Activated CD4-positive, alpha-beta memory T cell treated with anti-CD3 and anti-CD28 coated beads, Interleukin-2, amount 10 ng/mL, durations not matched to agents 7 days and 5 days (primary cell): ENCODE measurements at regions not wholly inside any gene's neighbourhood (a gene's known extent, or its start where the extent isn't known, plus 50 kb on each side); places are given as distances from the start of the nearest gene placed in this dataset.

Source experiments
- CTCF ChIA-PET: fragments of 350-600 bp; sonication (Branson Sonifier 250); formaldehyde crosslinking; loops from one replicate; lab custom pipeline; 2021; ENCODE audit warnings: antibody characterized with exemption, inconsistent platforms; lab: Charles Lee
- POLR2A ChIA-PET: fragments of 350-600 bp; sonication (Branson Sonifier 250); formaldehyde crosslinking; loops from one replicate; lab custom pipeline; 2021; ENCODE audit warnings: antibody characterized with exemption; lab: Charles Lee
- DNase-seq: peaks from one replicate; pipeline ENCODE4 v3.0.0-alpha.2; 2020
- H3K27ac Mint-ChIP-seq: one replicate; pipeline ENCODE4 v1.8.0; 2021; ENCODE audit warnings: mild to moderate bottlenecking, mixed read lengths
- H3K27me3 Mint-ChIP-seq: one replicate; pipeline ENCODE4 v1.8.0; 2021; ENCODE audit warnings: mixed read lengths
- H3K36me3 Mint-ChIP-seq: one replicate; pipeline ENCODE4 v1.8.0; 2021; ENCODE audit warnings: low read depth, mixed read lengths
- H3K4me1 Mint-ChIP-seq: one replicate; pipeline ENCODE4 v1.8.0; 2021; ENCODE audit warnings: mixed read lengths
- H3K4me3 Mint-ChIP-seq: one replicate; pipeline ENCODE4 v1.8.0; 2021; ENCODE audit warnings: mild to moderate bottlenecking, mixed read lengths
- H3K9me3 Mint-ChIP-seq: one replicate; pipeline ENCODE4 v1.8.0; 2021; ENCODE audit warnings: mixed read lengths

- CTCF ChIA-PET, result no interaction called here
- no peaks in the 10 kb centered on the region for H3K27me3 Mint-ChIP-seq
- H3K4me1 Mint-ChIP-seq, result no peaks in the 10 kb centered on the region
- H3K27ac Mint-ChIP-seq, result no peak overlapping the region
- no peaks in the 10 kb centered on the region for H3K9me3 Mint-ChIP-seq
- no peaks in the 10 kb centered on the region for H3K36me3 Mint-ChIP-seq
- POLR2A ChIA-PET, result no interaction called here
- DNase-seq, result no peak
- no peak overlapping the region for H3K4me3 Mint-ChIP-seq
These were observed 201.8 kb upstream of the ZNF608 start for GRCh38 chr5:124948062-124948753.

- H3K9me3 Mint-ChIP-seq, result no peaks in the 10 kb centered on the region
- DNase-seq, result no peak
- ChIA-PET CTCF (no interaction called here), POLR2A (no interaction called here)
- H3K4me1 Mint-ChIP-seq, result no peaks in the 10 kb centered on the region
- H3K27ac Mint-ChIP-seq, result no peak overlapping the region
- no peak overlapping the region for H3K4me3 Mint-ChIP-seq
- H3K36me3 Mint-ChIP-seq, result no peaks in the 10 kb centered on the region
- no peaks in the 10 kb centered on the region for H3K27me3 Mint-ChIP-seq
These were observed 202.4 kb upstream of the ZNF608 start for GRCh38 chr5:124948754-124949275.

- no peak overlapping the region for H3K4me3 Mint-ChIP-seq
- no peaks in the 10 kb centered on the region for H3K36me3 Mint-ChIP-seq
- ChIA-PET POLR2A (no interaction called here), CTCF (no interaction called here)
- no peaks in the 10 kb centered on the region for H3K27me3 Mint-ChIP-seq
- no peaks in the 10 kb centered on the region for H3K9me3 Mint-ChIP-seq
- no peak for DNase-seq
- no peaks in the 10 kb centered on the region for H3K4me1 Mint-ChIP-seq
- H3K27ac Mint-ChIP-seq, result no peak overlapping the region
These were observed 203.4 kb upstream of the ZNF608 start for GRCh38 chr5:124949862-124950261.

- CTCF ChIA-PET, result interaction anchor here (0.9 kb wide), 1 partner anchor 18 kb away, joined by 4 read pairs; no protein-coding TSS in a partner anchor
- no peak for DNase-seq
- H3K36me3 Mint-ChIP-seq, result no peaks in the 10 kb centered on the region
- no peak overlapping the region for H3K4me3 Mint-ChIP-seq
- no peaks in the 10 kb centered on the region for H3K9me3 Mint-ChIP-seq
- no peaks in the 10 kb centered on the region for H3K4me1 Mint-ChIP-seq
- H3K27me3 Mint-ChIP-seq, result no peaks in the 10 kb centered on the region
- POLR2A ChIA-PET, result no interaction called here
- no peak overlapping the region for H3K27ac Mint-ChIP-seq
These were observed 204.7 kb upstream of the ZNF608 start for GRCh38 chr5:124951105-124951504.

- H3K36me3 Mint-ChIP-seq, result no peaks in the 10 kb centered on the region
- no peaks in the 10 kb centered on the region for H3K27me3 Mint-ChIP-seq
- no peak for DNase-seq
- no peaks in the 10 kb centered on the region for H3K4me1 Mint-ChIP-seq
- H3K4me3 Mint-ChIP-seq, result no peak overlapping the region
- ChIA-PET CTCF (interaction anchor here (0.9 kb wide), 1 partner anchor 18 kb away, joined by 4 read pairs; no protein-coding TSS in a partner anchor), POLR2A (no interaction called here)
- no peaks in the 10 kb centered on the region for H3K9me3 Mint-ChIP-seq
- no peak overlapping the region for H3K27ac Mint-ChIP-seq
These were observed 205.2 kb upstream of the ZNF608 start for GRCh38 chr5:124951661-124952060.

GRCh38 chr5:124952079-124952478, 205.6 kb upstream of the ZNF608 start:
- Mint-ChIP-seq H3K36me3 (no peaks in the 10 kb centered on the region), H3K4me3 (no peak overlapping the region), H3K27ac (no peak overlapping the region), H3K9me3 (no peaks in the 10 kb centered on the region), H3K4me1 (no peaks in the 10 kb centered on the region), H3K27me3 (no peaks in the 10 kb centered on the region)
- CTCF ChIA-PET, result interaction anchor here (0.9 kb wide), 1 partner anchor 19 kb away, joined by 4 read pairs; no protein-coding TSS in a partner anchor
- POLR2A ChIA-PET, result no interaction called here
- DNase-seq, result no peak

GRCh38 chr5:124952566-124952965, 206.1 kb upstream of the ZNF608 start:
- no peak for DNase-seq
- ChIA-PET CTCF (no interaction called here), POLR2A (no interaction called here)
- Mint-ChIP-seq H3K9me3 (no peaks in the 10 kb centered on the region), H3K27ac (no peak overlapping the region), H3K4me1 (no peaks in the 10 kb centered on the region), H3K4me3 (no peak overlapping the region), H3K27me3 (no peaks in the 10 kb centered on the region), H3K36me3 (no peaks in the 10 kb centered on the region)

- H3K36me3 Mint-ChIP-seq, result no peaks in the 10 kb centered on the region
- CTCF ChIA-PET, result no interaction called here
- H3K27me3 Mint-ChIP-seq, result no peaks in the 10 kb centered on the region
- no peak overlapping the region for H3K4me3 Mint-ChIP-seq
- no peak overlapping the region for H3K27ac Mint-ChIP-seq
- POLR2A ChIA-PET, result no interaction called here
- DNase-seq, result no peak
- no peaks in the 10 kb centered on the region for H3K4me1 Mint-ChIP-seq
- no peaks in the 10 kb centered on the region for H3K9me3 Mint-ChIP-seq
These were observed 208.3 kb upstream of the ZNF608 start for GRCh38 chr5:124954784-124955183.

GRCh38 chr5:124956471-124957029, 210.1 kb upstream of the ZNF608 start:
- no peaks in the 10 kb centered on the region for H3K9me3 Mint-ChIP-seq
- no peaks in the 10 kb centered on the region for H3K36me3 Mint-ChIP-seq
- DNase-seq, result no peak
- no peaks in the 10 kb centered on the region for H3K4me1 Mint-ChIP-seq
- no peak overlapping the region for H3K4me3 Mint-ChIP-seq
- no peaks in the 10 kb centered on the region for H3K27me3 Mint-ChIP-seq
- POLR2A ChIA-PET, result no interaction called here
- CTCF ChIA-PET, result no interaction called here
- H3K27ac Mint-ChIP-seq, result no peak overlapping the region

- no peaks in the 10 kb centered on the region for H3K27me3 Mint-ChIP-seq
- H3K36me3 Mint-ChIP-seq, result no peaks in the 10 kb centered on the region
- no peak overlapping the region for H3K27ac Mint-ChIP-seq
- no peak for DNase-seq
- ChIA-PET CTCF (no interaction called here), POLR2A (no interaction called here)
- no peak overlapping the region for H3K4me3 Mint-ChIP-seq
- H3K9me3 Mint-ChIP-seq, result no peaks in the 10 kb centered on the region
- H3K4me1 Mint-ChIP-seq, result no peaks in the 10 kb centered on the region
These were observed 210.6 kb upstream of the ZNF608 start for GRCh38 chr5:124957063-124957462.

- Mint-ChIP-seq H3K9me3 (no peaks in the 10 kb centered on the region), H3K27me3 (no peaks in the 10 kb centered on the region), H3K4me3 (no peak overlapping the region), H3K36me3 (no peaks in the 10 kb centered on the region), H3K27ac (no peak overlapping the region), H3K4me1 (no peaks in the 10 kb centered on the region)
- DNase-seq, result no peak
- CTCF ChIA-PET, result no interaction called here
- POLR2A ChIA-PET, result no interaction called here
These were observed 213.8 kb upstream of the ZNF608 start for GRCh38 chr5:124960266-124960665.

- Mint-ChIP-seq H3K4me1 (no peaks in the 10 kb centered on the region), H3K4me3 (no peak overlapping the region)
- POLR2A ChIA-PET, result no interaction called here
These were observed 215.1 kb upstream of the ZNF608 start for GRCh38 chr5:124961521-124961920.

GRCh38 chr5:124962111-124962510, 215.7 kb upstream of the ZNF608 start:
- Mint-ChIP-seq H3K36me3 (no peaks in the 10 kb centered on the region), H3K4me3 (no peak overlapping the region), H3K27me3 (no peaks in the 10 kb centered on the region), H3K27ac (no peak overlapping the region), H3K4me1 (no peaks in the 10 kb centered on the region), H3K9me3 (no peaks in the 10 kb centered on the region)
- ChIA-PET CTCF (no interaction called here), POLR2A (no interaction called here)
- DNase-seq, result no peak

More at GRCh38 chr5:124961521-124961920, 215.1 kb upstream of the ZNF608 start:
- Mint-ChIP-seq H3K27me3 (no peaks in the 10 kb centered on the region), H3K36me3 (no peaks in the 10 kb centered on the region), H3K27ac (no peak overlapping the region), H3K9me3 (no peaks in the 10 kb centered on the region)
- CTCF ChIA-PET, result no interaction called here
- DNase-seq, result no peak

- no peaks in the 10 kb centered on the region for H3K4me1 Mint-ChIP-seq
- H3K27ac Mint-ChIP-seq, result no peak overlapping the region
- H3K27me3 Mint-ChIP-seq, result no peaks in the 10 kb centered on the region
- ChIA-PET POLR2A (no interaction called here), CTCF (no interaction called here)
- DNase-seq, result no peak
- H3K4me3 Mint-ChIP-seq, result no peak overlapping the region
- no peaks in the 10 kb centered on the region for H3K9me3 Mint-ChIP-seq
- no peaks in the 10 kb centered on the region for H3K36me3 Mint-ChIP-seq
These were observed 216.3 kb upstream of the ZNF608 start for GRCh38 chr5:124962735-124963134.
